Muscle of arm (tissue), 1 donor: ENCODE measurements at regions not wholly inside any gene's neighbourhood (a gene's known extent, or its start where the extent isn't known, plus 50 kb on each side); places are given as distances from the start of the nearest gene placed in this dataset.
"Not testable (repeated sequence)": the region's sequence is repeated elsewhere in the genome, so short reads cannot be mapped to it uniquely, and the experiment has no call there.

Experiments
- DNase-seq: peaks from one replicate; pipeline ENCODE4 v3.0.0-alpha.2; 2013

- no peak for DNase-seq
Observed at GRCh38 chr14:44616204-44616603, 109.1 kb upstream of the FSCB start.

- no peak for DNase-seq
Observed at GRCh38 chr14:44613061-44613712, 106.1 kb upstream of the FSCB start.

DNA sequence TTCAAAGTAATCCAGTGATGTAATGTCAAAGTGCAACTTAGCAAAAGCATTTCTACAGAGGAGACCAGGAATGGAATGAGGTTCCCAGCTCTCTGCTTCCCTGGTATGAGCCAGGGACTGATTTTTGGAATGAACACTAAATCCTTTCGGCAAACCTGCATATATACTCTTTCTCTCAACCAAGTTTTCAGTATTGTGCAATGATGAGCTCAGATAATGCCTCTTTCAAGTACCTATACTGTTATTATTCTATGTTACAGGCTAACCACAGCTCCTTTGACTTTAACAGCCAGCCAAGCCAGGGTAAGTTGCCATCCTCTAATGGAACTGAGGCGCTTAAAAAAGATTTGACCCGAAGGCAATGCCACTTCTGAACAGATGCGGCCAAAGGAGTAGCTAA, 104.9 kb upstream of the FSCB start:
- no peak for DNase-seq

GRCh38 chr14:44609876-44610510, 102.9 kb upstream of the FSCB start:
- DNase-seq: peak; percentile 78

DNA sequence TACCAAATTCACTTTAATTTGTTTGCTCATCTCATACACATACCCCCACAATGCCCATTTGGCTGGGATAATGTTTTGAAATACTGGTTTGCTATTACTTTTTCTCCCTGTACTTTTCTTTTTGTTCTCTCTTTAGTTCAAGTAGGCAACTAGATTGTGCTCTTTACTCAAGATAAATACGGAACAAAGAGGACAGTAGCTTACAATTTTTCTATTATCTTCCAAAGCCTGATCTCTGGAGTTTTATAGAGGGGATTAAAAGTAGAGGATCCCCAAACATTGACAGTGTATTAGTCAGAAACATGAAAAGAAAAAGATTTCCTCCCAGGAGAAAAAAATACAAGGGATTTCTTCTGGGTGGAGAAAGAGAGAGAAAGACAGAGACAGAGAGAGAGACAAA, 102.1 kb upstream of the FSCB start:
- no peak for DNase-seq

DNA sequence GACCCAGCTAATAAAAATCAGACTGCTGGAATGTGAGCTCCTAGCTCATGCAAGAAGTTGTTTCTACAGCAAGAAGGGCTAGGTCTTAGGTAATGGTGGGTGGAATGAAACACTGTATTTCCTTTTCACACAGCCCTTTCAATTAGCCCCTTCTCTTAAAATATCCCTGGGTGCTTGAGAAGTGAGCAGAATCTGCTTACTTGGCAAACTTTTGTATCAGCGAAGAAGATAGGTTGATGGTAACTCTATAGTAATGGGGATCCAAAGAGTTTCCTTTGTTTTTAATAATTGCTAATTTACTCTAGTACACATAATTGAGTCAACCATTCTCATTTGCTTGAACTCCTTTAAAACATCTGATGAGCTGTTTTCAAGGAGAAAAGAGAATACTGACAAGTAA, 100.6 kb upstream of the FSCB start:
- no peak for DNase-seq

- DNase-seq: no peak
Observed at GRCh38 chr14:44606576-44606975, 99.5 kb upstream of the FSCB start.

DNA sequence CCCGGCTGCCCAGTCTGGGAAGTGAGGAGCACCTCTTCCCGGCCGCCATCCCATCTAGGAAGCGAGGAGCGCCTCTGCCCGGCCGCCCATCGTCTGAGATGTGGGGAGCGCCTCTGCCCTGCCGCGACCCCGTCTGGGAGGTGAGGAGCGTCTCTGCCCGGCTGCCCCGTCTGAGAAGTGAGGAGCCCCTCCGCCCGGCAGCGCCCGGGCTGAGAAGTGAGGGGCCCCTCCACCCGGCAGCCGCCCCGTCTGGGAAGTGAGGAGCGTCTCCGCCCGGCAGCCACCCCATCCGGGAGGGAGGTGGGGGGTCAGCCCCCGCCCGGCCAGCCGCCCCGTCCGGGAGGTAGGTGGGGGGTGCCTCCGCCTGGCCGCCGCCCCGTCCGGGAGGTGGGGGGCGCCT, 94.2 kb upstream of the FSCB start:
- not testable (repeated sequence) for DNase-seq

GRCh38 chr14:44589180-44589579, 82.1 kb upstream of the FSCB start:
- DNase-seq: no peak

DNA sequence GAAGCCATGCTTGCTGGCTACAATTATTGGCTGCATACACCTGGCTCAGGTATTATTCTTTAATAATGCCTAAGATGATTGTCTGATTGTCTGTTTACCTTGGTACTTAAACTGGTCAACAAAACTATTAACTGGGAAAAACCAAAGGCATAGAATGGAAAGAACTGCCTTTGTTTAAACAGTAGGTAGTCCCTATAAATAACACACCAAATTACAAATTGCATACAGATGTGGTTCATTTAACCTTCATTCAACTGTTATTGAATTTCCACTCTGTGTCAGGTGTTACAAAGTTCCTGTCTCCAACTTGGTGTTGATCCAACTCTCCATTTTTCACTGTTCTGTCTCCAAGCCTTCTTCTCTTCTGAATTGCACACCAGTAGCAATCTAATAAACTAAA, 79.8 kb upstream of the FSCB start:
- DNase-seq: no peak

DNA sequence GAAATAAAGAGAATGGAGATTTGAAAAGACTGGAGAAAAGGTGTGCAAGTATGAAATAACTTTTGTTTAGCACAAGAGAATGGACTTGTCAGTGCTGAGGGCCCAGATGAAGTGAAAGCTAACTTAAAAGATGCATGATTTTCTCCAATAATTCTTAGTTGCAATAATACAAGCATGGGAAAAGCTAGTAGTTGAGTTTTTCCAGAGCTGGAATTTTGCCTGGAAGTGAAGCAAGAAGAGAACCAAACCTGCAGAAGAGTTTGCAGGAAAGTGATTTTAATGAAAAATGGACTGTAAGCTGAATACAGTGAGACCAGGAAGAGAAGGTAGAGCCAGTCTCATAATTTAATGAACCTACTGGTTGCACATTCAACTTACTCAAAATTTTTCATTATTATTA, 69.3 kb upstream of the FSCB start:
- DNase-seq: peak; percentile 40

- DNase-seq: no peak
Observed at GRCh38 chr14:44567997-44568396, 60.9 kb upstream of the FSCB start.

GRCh38 chr14:44565968-44566367, 58.9 kb upstream of the FSCB start:
- no peak for DNase-seq

- DNase-seq: no peak
Observed at GRCh38 chr14:44564908-44565307, 57.8 kb upstream of the FSCB start.
